C4-2B (cell line): ENCODE measurements at regions not wholly inside any gene's neighbourhood (a gene's known extent, or its start where the extent isn't known, plus 50 kb on each side); places are given as distances from the start of the nearest gene placed in this dataset.

Source experiments
- CTCF ChIP-seq: fragments of 450-650 bp; conservative IDR thresholded peaks from 2 replicates; pipeline ENCODE4 v1.5.1; 2017; ENCODE audit warnings: mild to moderate bottlenecking
- ZFX ChIP-seq: fragments of 450-650 bp; IDR thresholded peaks from 2 replicates; pipeline ENCODE4 v1.6.1; 2017

- TF ChIP-seq CTCF (no peak), ZFX (no peak)
Observed at GRCh38 chr21:38922474-38923235, 116.9 kb downstream of the ETS2 start.
